ENCODE measurements at regions not wholly inside any gene's neighbourhood (a gene's known extent, or its start where the extent isn't known, plus 50 kb on each side); places are given as distances from the start of the nearest gene placed in this dataset.

GRCh38 chr2:128492966-128493811, 174.5 kb upstream of the HS6ST1 start:
- H3K4me3 ChIP-seq (ENCODE audit: low read depth, poor library complexity, severe bottlenecking): no peak overlapping the region
- TF ChIP-seq CTCF (IDR thresholded peaks at IDR 0.05): no peak
- TF ChIP-seq POLR2A (IDR thresholded peaks at IDR 0.05): no peak
- WGBS, 2 donors: 86 to 91% methylated on average over 25 to 41 of the region's 65 CpGs
- intact Hi-C loops (cut with DNase I; ENCODE audit: low total_unique reads): no loop called here
- peak in 1 of 2 donors; percentile 61 for DNase-seq (ENCODE audit: low spot score in 2 of 2)

- 89% methylated on average over 15 of the region's 15 CpGs for WGBS, 2 donors
- DNase-seq (ENCODE audit: low spot score in 2 of 2): peak in 1 of 2 donors; percentile 61
- intact Hi-C loops (cut with DNase I; ENCODE audit: low total_unique reads): no loop called here
- TF ChIP-seq CTCF (IDR thresholded peaks at IDR 0.05) (no peak), POLR2A (IDR thresholded peaks at IDR 0.05) (no peak)
- H3K4me3 ChIP-seq (ENCODE audit: low read depth, poor library complexity, severe bottlenecking): no peak overlapping the region
These were observed 175.2 kb upstream of the HS6ST1 start for GRCh38 chr2:128493880-128494279.

- peak in 1 of 2 donors; percentile 42 for DNase-seq (ENCODE audit: low spot score in 2 of 2)
- WGBS, 2 donors: 82 to 88% methylated on average over 8 of the region's 8 CpGs
- intact Hi-C loops (cut with DNase I; ENCODE audit: low total_unique reads): no loop called here
- no peak overlapping the region for H3K4me3 ChIP-seq (ENCODE audit: low read depth, poor library complexity, severe bottlenecking)
- no peak for TF ChIP-seq POLR2A (IDR thresholded peaks at IDR 0.05)
- TF ChIP-seq CTCF (IDR thresholded peaks at IDR 0.05): no peak
These were observed 175.6 kb upstream of the HS6ST1 start for GRCh38 chr2:128494307-128494639.

- TF ChIP-seq POLR2A (IDR thresholded peaks at IDR 0.05) (no peak), CTCF (IDR thresholded peaks at IDR 0.05) (no peak)
- peak in 1 of 2 donors; percentile 57 for DNase-seq (ENCODE audit: low spot score in 2 of 2)
- H3K4me3 ChIP-seq (ENCODE audit: low read depth, poor library complexity, severe bottlenecking): no peak overlapping the region
- 75 to 88% methylated on average over 13 of the region's 13 CpGs for WGBS, 2 donors
- intact Hi-C loops (cut with DNase I; ENCODE audit: low total_unique reads): no loop called here
These were observed 176.1 kb upstream of the HS6ST1 start for GRCh38 chr2:128494640-128495321.

GRCh38 chr2:128495996-128496547, 177.4 kb upstream of the HS6ST1 start:
- no peak overlapping the region for H3K4me3 ChIP-seq (ENCODE audit: low read depth, poor library complexity, severe bottlenecking)
- 69 to 91% methylated on average over 4 of the region's 4 CpGs for WGBS, 2 donors
- intact Hi-C loops (cut with DNase I; ENCODE audit: low total_unique reads): no loop called here
- peak in 1 of 2 donors; percentile 26 for DNase-seq (ENCODE audit: low spot score in 2 of 2)
- TF ChIP-seq CTCF (IDR thresholded peaks at IDR 0.05) (no peak), POLR2A (IDR thresholded peaks at IDR 0.05) (no peak)

Data from lower leg skin (tissue), 4 donors.